Testis (tissue), 2 donors: ENCODE measurements at regions not wholly inside any gene's neighbourhood (a gene's known extent, or its start where the extent isn't known, plus 50 kb on each side); places are given as distances from the start of the nearest gene placed in this dataset.

Experiments used
- DNase-seq: peaks from one replicate; pipeline ENCODE4 v3.0.0-alpha.2; 2019
- H3K27ac ChIP-seq, 2 donors: fragments of 200-600 bp; sonication (generic); one replicate each; pipeline ENCODE4 v1.5.1; 2019
- H3K27me3 ChIP-seq: fragments of 200-600 bp; sonication (generic); one replicate; pipeline ENCODE4 v1.5.1; 2019
- H3K36me3 ChIP-seq: fragments of 200-600 bp; sonication (generic); one replicate; pipeline ENCODE4 v1.5.1; 2017; ENCODE audit warnings: low read depth; ENCODE audit errors: missing control alignments
- H3K4me1 ChIP-seq: fragments of 200-600 bp; sonication (generic); one replicate; pipeline ENCODE4 v1.5.1; 2019
- H3K4me3 ChIP-seq, 2 donors: fragments of 200-600 bp; sonication (generic); one replicate each; pipeline ENCODE4 v1.5.1; 2017 to 2019
- H3K9me3 ChIP-seq: fragments of 200-600 bp; sonication (generic); one replicate; pipeline ENCODE4 v1.5.1; 2017
- CTCF ChIP-seq, 3 experiments: fragments of 450-650 bp in 2 of 3; fragments of 200-600 bp in 1 of 3; sonication (generic) in 1 of 3; IDR thresholded peaks; one replicate each; pipeline ENCODE4 v1.5.1; 2016 to 2019; ENCODE audit warnings: antibody characterized with exemption in 3 of 3, mild to moderate bottlenecking in 2 of 3, moderate library complexity in 1 of 3
- POLR2A ChIP-seq: fragments of 450-650 bp; IDR thresholded peaks from one replicate; pipeline ENCODE4 v1.6.1; 2017; ENCODE audit warnings: antibody characterized with exemption, mild to moderate bottlenecking, moderate library complexity
- WGBS, 2 donors: methylation state at CpG; one replicate each; pipeline ENCODE4 v1.1.5; 2018; 5-methylcytosine and 5-hydroxymethylcytosine counted together
- intact Hi-C: fragments of 100-400 bp; cut with DNase I; formaldehyde crosslinking; loops from one replicate; pipeline ENCODE4 v1.15.1; 2023; ENCODE audit warnings: low total_unique reads

- Histone ChIP-seq H3K36me3 (no peaks in the 10 kb centered on the region), H3K27ac (no peak overlapping the region), H3K4me3 (no peak overlapping the region), H3K9me3 (no peaks in the 10 kb centered on the region), H3K27me3 (no peaks in the 10 kb centered on the region), H3K4me1 (no peaks in the 10 kb centered on the region)
- TF ChIP-seq CTCF (IDR thresholded peaks at IDR 0.05), result no peak
- no peak for TF ChIP-seq POLR2A
- intact Hi-C loops, result no loop called here
- WGBS, 2 donors, result 48 to 74% methylated on average over 2 of the region's 2 CpGs
- no peak for DNase-seq
These were observed 424.8 kb downstream of the CBLN4 start for GRCh38 chr20:55580475-55580874.

GRCh38 chr20:55579802-55580201 is 425.5 kb downstream of the CBLN4 start:
- no peak for TF ChIP-seq POLR2A
- no peak for TF ChIP-seq CTCF (IDR thresholded peaks at IDR 0.05)
- no peaks in the 10 kb centered on the region for H3K4me1 ChIP-seq
- no peaks in the 10 kb centered on the region for H3K36me3 ChIP-seq
- DNase-seq, result no peak
- intact Hi-C loops, result no loop called here
- WGBS, 2 donors, result 85 to 91% methylated on average over 2 of the region's 2 CpGs
- H3K27ac ChIP-seq, result no peak overlapping the region
- H3K4me3 ChIP-seq, result no peak overlapping the region
- H3K27me3 ChIP-seq, result no peaks in the 10 kb centered on the region
- no peaks in the 10 kb centered on the region for H3K9me3 ChIP-seq

- WGBS, 2 donors, result 74 to 79% methylated on average over 1 of the region's 1 CpG
These were observed 428.3 kb downstream of the CBLN4 start for GRCh38 chr20:55576981-55577380.

GRCh38 chr20:55569084-55569483 is 436.2 kb downstream of the CBLN4 start:
- no peaks in the 10 kb centered on the region for H3K4me1 ChIP-seq
- H3K27ac ChIP-seq, result no peak overlapping the region
- H3K4me3 ChIP-seq, result no peak overlapping the region
- DNase-seq, result no peak
- no peaks in the 10 kb centered on the region for H3K9me3 ChIP-seq
- TF ChIP-seq CTCF (IDR thresholded peaks at IDR 0.05) (no peak), POLR2A (no peak)
- intact Hi-C loops, result no loop called here
- no peaks in the 10 kb centered on the region for H3K27me3 ChIP-seq
- WGBS, 2 donors, result 47 to 55% methylated on average over 3 of the region's 3 CpGs
- no peaks in the 10 kb centered on the region for H3K36me3 ChIP-seq

More at GRCh38 chr20:55576981-55577380, 428.3 kb downstream of the CBLN4 start:
- intact Hi-C loops, result no loop called here
- H3K4me1 ChIP-seq, result no peaks in the 10 kb centered on the region
- H3K36me3 ChIP-seq, result no peaks in the 10 kb centered on the region
- no peaks in the 10 kb centered on the region for H3K9me3 ChIP-seq
- TF ChIP-seq CTCF (IDR thresholded peaks at IDR 0.05) (no peak), POLR2A (no peak)
- no peak for DNase-seq
- H3K27ac ChIP-seq, result no peak overlapping the region
- H3K27me3 ChIP-seq, result no peaks in the 10 kb centered on the region
- H3K4me3 ChIP-seq, result no peak overlapping the region

- H3K36me3 ChIP-seq, result no peaks in the 10 kb centered on the region
- intact Hi-C loops, result no loop called here
- no peak overlapping the region for H3K27ac ChIP-seq
- H3K9me3 ChIP-seq, result no peaks in the 10 kb centered on the region
- DNase-seq, result no peak
- H3K27me3 ChIP-seq, result no peaks in the 10 kb centered on the region
- 86 to 95% methylated on average over 6 of the region's 6 CpGs for WGBS, 2 donors
- no peak for TF ChIP-seq CTCF (IDR thresholded peaks at IDR 0.05)
- TF ChIP-seq POLR2A, result no peak
- no peaks in the 10 kb centered on the region for H3K4me1 ChIP-seq
- H3K4me3 ChIP-seq, result no peak overlapping the region
These were observed 437.5 kb downstream of the CBLN4 start for GRCh38 chr20:55567826-55568225.
